Myocyte (in vitro differentiated cells): ENCODE measurements at regions not wholly inside any gene's neighbourhood (a gene's known extent, or its start where the extent isn't known, plus 50 kb on each side); places are given as distances from the start of the nearest gene placed in this dataset.

ENCODE experiments used
- DNase-seq: peaks from one replicate; pipeline ENCODE4 v3.0.0-alpha.2; 2012; ENCODE audit warnings: low read depth

DNA sequence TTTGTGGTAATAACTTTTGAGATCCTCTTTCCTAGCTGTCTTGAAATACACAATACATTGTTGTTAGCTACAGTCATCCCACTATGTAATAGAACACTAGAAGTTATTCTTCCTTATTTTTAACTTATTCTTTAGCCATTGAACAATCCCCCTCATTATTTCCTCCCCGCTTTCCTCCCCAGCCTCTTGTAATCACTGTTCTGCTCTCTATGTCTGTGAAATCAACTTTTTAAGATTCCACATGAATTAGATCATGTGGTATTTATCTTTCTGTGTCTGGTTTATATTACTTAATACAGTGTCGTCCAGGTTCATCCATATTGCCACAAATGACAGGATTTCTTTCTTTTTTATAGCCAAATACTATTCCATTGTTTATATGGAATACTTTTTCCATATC is 72.9 kb downstream of the SLC10A2 start:
- DNase-seq = no peak

DNA sequence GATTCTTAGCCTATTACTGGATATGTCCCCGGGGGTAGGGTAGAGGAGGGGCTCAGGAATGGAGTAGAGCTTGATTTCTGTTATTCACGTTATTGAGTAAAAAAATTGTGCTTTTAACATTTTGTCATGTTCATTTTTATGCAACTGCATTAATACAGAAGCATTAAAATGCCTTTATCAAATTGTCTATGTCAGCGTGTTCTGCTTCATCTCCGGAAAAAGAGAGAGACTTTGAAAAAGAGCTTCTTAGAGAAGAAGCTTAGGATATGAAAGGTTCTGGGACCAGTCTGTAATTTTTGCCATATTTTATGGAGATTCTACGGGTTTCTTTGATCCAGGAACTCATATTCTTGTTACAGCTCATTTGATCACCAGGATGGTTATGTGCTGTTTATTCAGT is 82.0 kb downstream of the SLC10A2 start:
- DNase-seq = no peak

DNA sequence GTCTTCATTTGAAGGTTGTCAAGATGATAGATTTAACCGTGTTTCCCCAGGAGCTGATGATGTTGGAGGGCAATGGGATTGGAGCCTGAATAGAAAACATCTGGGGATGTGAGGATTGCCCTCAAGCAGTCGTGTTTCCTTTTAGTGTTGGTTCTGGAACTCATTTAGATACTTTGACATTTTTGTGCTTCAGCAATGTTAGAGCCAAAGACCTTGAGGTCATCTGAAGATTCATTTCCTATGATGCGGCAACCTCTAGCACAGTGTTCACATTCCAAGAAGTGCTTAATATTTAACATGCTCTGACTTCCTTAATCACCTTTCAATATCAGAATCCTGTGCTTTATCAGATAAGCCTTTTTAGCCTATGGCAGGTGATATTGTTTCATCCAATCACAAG is 82.7 kb downstream of the SLC10A2 start:
- no peak for DNase-seq

DNA sequence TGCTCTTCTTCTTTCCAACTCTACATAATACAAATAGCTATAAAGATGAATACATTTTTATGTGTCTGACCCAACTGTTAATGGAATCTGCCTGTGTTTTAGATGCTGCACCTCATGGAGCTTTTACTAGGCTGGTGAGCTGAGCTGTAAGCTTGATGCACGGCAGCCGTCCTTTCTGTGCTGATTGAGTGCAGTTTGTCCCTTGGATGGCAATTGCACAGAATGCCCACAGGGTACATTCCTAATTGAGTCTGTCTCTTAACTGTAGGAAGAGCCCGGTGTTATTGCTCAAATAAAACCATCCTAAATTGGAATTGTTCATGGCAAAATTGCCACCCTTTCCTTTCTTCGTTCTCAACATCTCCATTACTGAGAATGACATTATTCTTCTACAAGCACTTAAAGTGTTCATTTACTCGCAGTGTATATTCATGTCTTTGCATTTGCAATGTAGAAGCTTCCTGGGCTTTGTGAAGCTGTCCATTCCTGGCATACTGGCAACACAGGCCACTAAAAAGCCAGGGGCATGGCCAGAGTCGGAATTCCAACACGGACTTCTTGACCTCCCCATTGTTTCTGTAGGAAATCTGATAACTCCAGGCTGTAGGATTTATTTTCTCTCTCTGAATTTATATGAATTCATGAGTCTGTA is 85.8 kb downstream of the SLC10A2 start:
- DNase-seq = no peak

DNA sequence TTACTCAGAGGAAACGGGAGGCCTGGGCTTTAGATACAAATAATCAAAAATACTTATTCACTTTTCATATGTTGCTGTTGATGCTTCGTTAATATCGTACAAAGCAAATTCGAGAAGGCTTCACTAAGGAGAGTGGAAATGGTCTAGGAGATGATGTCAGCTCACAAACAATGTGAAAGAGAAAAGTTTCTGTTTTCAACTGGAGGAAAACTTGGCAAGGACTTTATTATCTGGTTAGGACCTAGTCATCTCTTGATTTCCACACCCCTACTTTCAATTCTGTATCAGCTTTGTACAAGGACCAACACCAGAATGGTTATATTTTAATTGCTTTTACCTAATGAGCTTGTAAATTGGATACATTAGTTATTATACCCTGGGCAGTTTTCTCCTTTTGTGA is 88.0 kb downstream of the SLC10A2 start:
- DNase-seq = no peak

DNA sequence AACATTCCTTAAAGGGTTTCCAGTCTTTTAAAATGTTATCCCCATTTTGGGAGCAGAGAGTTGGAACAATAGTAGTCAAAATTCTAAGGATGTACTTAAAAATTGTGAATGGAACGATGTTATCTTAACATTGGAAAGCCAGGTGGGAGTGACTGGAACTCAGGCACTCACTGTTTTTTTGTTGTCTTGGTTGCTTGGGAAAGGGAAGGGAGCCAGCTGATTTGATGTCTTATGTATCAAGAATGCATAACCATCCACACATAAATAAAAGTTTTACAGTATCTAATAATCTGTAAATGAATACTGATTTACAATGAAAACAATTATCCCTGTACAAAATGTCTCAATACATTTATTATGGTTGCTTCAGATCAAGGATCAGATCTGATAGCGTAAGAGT is 88.7 kb downstream of the SLC10A2 start:
- peak; percentile 9 for DNase-seq

DNA sequence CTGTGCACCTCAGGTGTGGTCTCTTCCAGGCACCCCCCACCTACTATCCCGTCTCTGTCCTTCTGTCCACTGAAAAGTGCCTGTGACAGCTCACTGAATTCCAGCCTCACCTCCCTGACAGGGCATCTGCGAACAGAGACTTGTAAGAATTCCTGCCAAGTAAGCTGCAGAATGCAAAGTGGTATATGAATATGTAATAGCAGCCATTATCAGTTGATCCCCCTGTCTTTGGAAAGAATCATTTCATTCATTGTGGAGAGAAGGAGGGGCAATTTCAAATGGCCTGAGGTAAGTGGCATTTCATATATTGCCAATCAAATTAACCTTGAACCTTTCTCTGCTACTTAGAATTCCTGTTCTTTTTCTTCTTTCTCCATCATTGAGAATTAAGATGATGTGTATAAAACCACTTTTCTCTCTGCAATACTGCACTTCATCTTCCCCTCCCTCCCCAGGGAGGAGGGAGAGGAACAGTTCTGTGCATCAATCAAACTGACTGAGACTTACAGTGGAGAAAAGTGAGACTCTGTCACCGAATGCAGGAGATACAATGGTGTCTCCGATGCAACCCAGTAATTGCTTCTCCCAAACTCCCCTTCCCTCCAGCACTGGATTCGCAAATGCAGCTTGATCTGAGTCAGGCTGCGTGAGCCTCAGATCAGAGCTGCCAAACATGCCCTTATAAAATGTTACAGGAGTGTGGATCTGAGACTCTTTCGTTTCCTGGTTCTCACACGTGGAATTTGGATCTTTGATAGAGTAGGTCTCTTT is 91.7 kb downstream of the SLC10A2 start:
- DNase-seq = no peak

DNA sequence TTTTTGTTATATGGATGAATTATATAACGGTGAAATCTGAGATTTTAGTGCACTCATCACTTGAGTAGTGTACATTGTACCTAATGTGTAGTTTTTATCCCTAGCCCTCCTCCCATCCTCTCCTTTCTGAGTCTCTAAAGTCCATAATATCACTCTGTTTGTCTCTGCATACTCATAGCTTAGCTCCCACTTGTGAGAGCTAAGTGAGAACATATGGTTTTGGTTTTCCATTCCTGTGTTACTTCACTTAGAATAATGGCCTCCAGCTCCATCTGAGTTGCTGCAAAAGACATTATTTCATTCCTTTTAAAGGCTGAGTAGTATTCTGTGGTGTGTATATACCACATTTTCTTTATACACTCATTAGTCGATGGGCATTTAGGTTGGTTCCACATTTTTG is 94.0 kb downstream of the SLC10A2 start:
- no peak for DNase-seq

DNA sequence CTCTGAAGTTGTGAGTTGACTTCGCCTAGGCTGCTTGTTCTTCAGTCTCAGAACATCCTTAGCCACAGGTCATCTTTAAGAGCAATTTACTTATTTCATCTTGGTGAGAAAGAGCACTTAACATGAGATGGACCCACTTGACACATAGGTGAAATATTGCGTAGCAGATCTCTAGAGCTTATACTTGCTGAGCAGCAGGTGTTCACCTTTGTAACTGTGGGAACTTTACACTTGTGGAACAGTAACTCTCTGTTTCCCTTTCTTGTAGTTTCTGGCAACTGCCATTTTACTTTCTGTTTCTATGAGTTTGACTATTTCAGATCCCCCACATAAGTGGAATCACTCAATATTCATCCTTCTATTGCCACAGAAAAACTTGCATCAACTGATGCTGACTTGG is 95.7 kb downstream of the SLC10A2 start:
- DNase-seq = no peak

DNA sequence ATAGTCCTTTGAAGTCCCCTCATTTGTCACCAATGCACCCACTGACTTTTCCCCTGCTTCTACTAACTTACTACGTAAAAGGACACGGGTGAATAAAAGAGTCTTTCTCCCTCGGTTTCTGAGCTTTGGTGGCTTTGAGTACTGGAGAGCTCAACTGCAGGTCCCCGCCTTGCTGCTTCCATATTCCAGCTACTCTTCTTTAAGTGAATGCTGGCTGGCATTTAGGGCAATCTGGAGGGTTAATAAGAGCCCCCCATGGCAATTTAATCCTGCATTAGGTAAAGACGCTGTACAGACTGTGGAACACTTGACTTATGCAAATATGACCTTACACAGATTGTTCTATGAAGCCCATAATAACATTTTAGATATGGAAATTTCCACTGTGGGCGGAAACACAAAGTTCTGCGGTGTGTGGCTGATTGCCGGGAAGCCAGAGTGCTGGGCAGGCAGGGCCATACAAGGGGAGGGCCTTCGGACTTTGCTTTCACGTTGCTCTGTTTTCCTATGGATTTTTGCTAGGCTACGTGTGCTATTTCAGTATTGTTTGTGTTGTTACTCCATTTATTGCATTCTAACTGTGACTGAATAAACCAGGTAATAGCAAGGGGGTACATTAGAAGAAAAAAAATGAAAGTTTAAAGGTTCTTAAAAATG is 97.5 kb downstream of the SLC10A2 start:
- no peak for DNase-seq

DNA sequence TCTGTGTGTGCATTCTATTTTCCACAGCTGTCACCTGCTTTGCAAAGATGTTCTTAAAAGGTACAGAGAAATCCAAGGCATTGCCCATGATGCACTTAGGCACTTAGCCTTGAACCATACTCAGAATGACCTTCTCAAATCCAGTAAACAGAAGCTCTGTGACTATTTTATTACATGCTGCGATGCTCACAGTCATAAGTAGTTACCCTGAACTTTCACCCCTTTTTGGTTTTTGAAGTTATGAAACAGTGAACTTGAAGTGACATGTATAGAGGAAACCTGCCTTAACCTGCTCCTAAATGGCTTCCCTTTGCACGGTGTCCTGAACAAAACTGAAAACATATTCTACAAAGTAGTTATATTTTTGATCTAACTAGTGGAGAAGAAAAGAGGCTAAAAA is 100.4 kb downstream of the SLC10A2 start:
- DNase-seq = no peak

DNA sequence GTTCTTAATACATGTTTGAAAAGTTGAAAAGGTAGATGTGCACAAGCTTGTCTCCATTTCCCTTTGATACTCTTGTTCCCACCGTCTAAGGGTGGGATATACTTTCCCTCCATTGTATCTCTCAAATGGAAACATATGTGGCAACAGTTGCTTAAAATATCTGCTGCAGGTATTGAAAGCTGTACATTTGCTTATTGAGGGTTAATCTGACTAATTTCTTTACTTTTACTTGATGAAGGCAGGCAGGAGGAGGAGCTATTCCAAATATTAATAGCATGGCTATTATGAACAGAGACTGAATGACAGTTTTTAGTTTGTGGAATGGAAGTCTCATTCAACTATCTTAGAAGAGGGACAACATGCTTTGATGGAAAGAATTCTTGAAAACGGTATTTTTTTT is 103.8 kb downstream of the SLC10A2 start:
- DNase-seq = no peak

DNA sequence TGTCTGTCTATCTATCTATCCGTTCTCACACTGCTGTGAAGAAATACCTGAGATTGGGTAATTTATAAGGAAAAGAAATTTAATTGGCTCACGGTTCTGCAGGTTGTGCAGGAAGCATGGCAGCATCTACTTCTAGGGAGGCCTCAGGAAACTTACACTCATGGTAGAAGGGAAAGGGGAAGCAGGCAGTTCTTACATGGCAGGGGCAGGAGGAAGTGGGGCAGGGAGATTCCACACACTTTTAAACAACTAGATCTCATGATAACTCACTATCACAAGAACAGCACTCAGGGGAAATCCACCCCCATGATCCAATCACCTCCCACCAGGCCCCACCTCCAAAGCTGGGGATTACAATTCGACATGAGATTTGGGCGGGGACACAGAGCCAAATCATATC is 105.3 kb downstream of the SLC10A2 start:
- no peak for DNase-seq

DNA sequence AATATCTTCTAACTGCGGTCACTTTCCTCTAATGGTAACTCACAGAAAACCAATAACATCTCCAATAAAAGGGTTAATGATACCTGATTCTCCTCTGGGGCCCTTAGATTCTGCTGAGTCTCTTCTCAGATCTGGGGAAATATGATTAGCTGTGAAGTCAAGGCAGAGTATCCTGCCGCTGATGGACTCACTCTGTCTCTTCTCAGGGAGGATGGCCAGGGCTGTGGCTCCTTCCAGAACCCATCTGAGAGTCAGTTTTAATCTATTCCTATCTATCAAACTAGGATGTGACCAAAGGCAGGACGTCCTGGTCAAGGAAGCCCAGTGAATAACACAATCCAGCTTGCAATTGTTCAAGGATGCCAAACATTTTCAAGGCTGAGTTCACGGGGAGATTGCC is 109.8 kb downstream of the SLC10A2 start:
- no peak for DNase-seq

DNA sequence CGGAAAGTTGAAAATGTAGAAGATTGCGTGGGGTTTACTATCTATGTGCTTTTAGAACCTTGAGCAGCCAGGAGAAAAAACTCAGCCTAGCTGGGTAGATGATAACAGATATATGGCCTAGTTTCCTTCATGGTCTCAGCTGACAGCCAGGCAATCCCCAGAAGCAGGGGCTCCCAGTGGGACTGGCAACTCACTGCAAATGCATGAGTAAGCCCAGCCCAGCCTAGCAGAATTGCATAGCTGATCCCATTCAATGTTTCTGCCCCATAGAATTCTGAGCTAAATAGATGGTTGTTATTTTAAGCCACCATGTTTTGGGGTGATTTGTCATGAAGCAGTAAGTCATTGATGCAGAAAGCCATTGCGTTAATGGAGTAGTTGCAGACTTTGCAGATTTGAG is 108.5 kb downstream of the ERCC5 start:
- no peak for DNase-seq

DNA sequence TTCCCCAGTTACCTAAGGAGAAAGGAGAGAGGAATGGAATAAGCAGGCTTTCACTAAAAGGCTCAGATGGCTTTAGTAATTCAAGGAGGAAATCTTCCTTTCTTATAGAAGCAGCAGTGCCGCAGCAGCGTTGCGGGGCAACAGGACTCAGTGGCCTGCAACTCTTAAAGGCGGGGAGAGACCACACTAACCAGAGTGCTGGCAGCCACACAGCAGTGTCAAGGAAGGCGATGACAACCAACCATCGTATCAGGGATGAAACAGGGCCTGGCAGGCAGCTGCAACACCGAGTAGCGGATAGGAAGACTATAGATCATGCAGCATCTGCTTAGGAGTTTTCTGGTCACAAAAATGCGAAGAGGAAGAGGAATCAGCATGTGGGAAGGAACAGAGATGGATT is 106.0 kb downstream of the ERCC5 start:
- no peak for DNase-seq

DNA sequence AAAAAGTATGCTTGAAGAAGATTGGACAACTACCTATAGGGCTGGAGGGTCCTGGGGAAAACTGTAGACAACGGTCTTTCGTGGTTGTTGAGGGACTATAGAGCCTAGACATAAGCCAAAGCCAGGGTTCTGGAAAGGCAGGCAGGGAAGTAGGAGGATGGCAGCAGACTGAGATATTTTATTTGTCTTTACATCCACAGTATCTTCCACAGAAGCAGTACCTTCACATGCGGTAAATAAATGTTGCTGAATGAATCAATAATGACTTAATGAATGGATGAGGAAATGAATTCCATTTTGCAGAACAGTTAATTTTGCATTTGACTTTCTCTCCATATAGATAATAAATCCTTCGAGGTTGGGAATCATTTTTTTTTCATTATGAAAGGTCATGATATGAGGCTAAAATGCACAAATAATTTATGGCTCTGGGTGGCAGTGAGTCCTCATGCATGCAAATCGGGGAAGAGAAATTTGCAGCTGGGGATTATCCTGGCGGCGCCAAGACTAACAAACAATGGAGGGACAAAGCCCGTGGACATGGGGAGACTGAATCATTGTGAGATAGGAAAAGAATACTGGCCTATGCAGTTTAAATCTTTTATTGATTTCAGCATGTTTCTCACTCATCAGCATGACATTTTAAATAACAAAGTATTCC is 102.0 kb downstream of the ERCC5 start:
- no peak for DNase-seq

DNA sequence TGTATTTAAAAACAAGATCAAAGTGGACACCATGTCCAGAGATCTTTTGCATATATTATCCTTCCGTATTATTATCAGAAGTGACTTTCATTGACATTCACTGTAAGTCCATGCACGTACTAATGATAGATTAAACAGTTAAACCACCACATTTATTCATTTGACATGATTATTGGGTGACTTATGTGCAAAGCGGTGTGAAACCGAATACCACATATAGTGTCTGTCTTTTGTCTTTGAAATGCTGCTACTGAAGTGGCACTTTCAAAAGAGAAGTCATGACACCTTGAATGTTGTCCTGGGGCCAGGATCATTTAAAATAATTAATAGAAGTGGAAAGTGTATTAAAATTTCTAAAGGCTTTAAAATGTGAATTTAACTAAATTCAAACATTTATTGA is 100.1 kb downstream of the ERCC5 start:
- no peak for DNase-seq

DNA sequence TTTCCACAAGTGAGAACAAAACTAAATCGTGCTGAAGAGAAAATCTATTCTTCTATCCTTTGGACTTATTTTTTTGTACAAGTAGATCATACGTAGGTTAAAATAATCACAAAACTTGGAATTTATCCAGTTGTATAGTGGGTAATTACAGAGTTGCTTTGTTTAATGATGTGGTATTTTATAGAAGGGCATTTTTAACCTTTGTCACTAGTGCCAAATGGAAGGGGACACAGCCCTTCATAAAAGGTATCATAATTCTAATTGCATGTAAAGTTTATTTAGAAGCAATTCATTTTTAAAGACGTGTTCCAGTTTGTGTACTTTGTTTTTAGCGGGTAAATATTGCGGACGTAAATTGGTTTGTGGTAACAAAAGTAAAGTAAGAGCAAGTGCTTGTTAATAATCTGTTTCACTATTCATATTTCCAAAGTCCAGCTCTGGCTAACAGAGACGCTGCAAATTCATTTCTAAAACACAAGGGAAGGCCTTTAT is 99.5 kb downstream of the ERCC5 start:
- no peak for DNase-seq

DNA sequence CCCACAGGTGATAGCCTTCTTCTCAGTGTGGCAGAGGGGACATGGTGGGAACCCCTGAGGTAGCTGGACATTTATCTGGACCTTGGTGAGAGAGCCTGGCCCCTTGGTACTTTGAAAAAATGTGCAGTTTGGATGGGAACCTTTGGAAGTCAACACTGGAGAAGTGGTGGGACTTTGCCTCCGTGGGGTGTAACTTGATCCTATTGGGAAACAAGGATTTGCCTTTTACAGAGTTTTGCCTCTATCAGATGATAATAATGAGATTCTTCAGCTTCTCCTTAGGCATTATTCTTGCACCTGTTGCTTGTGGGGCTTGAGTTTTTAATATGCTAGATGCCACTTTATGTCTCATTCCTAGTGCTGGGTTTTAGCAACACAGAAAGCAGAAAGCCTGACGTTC is 99.0 kb downstream of the ERCC5 start:
- DNase-seq = no peak

DNA sequence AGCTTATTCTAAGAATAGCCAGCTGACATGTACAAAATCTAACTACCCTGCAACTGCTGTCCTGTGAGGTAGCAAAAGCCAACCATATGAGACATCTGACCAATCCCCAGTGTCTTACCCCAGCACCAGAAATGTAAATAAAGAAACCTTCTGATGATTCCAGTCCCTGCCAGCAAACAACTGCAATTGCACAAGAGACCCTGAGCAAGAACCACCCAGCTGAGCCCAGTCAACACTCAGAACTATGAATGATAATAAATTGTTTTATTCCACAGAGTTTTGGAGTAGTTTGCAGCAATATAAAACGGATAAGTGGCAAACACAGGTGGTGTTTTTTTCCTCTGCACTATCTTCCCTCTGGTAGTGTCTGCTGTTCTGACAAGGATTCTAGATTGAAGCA is 94.9 kb downstream of the ERCC5 start:
- no peak for DNase-seq

DNA sequence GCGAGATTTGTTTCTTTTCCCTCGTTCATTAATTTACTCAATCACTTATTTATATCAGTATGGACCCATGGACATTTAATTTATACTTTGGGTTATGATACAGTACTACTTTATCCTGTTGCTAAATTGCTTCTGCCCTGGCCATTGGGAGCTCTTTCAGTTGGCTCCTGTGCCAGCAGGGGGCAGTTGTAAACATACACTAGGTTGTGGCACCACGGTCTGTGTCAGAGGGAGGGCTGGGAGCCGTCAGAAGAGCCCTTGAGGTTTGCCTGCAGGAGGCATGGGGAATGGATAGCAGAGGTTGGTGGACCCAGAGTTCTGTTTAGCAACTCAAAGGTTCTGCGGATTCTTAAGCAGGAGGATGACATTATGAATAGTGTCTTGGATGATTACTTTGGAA is 94.3 kb downstream of the ERCC5 start:
- DNase-seq = no peak
